T-helper 1 cell treated with Interleukin-12 subunit alpha and Interleukin-12 subunit beta and Interleukin-4 antibody, amounts not matched to agents 30 ng/mL and 1 ng/mL, for 36 hours (primary cell): ENCODE measurements at regions not wholly inside any gene's neighbourhood (a gene's known extent, or its start where the extent isn't known, plus 50 kb on each side); places are given as distances from the start of the nearest gene placed in this dataset.

Experiments
- intact Hi-C: fragments of 100-400 bp; cut with micrococcal nuclease; formaldehyde crosslinking; loops from one replicate; pipeline ENCODE4 v1.15.1; 2024

DNA sequence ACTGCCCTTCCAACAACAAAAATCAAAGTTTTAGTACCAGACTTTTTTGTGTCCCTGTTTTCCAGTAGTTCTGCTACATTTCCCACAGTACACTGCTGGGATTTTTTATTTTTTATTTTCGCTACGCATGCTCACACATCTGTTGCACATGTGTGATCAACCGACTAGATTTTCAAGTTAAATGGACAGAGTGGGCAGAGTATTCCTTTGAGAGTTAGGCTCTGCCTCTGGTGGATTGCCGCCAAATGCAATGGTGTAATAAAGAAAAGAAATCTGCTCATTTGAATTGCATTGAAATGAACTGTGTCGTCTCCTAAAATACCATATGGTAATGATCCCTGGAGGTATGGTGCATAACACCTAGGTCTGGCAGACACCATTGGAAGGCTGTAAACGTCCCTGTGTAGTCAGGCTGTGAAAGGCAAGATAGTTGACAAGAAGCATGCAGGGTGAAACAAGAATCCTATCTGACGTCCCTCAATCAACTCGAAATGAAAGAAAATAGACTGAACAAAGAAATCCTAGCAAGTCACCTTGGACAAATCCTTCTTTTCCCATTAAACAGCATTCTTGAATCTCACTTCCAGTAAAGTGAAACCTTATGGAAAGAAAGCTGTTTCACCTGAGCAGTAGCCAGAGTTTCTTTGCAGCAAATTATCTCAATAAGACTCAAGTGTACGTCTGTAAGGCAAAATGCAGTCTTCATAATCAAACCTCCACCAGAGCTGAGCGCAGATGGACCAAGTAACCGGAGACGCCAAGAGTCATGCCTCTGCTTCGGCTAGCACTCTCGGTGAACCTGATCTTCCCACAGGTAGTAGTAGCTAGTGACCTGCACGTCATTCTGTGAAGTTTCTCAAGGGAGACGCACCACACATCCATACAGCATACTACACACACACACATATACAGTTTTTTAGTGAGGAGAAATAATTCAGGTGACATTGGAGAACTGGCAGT is 357.3 kb downstream of the CRPPA start:
- intact Hi-C loops, result no loop called here

DNA sequence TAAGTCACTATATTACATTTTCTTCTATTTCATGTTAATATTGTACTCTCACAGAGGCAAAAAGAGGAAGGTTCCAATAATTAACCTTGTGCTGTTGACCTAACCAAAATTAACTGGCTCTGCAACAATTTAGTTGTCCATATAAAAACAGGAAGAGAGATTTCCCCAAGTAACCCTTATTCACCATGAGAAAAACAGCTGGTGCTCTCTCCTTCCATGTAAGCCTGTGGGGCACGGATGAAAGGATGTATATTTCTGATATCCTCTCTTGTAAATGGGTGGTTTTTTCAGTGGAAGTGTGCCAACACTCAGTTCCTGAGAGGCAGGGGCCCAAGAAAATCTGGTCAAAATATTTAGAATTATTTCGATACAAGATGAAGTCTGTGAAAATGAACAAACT is 358.1 kb downstream of the CRPPA start:
- intact Hi-C loops, result no loop called here

DNA sequence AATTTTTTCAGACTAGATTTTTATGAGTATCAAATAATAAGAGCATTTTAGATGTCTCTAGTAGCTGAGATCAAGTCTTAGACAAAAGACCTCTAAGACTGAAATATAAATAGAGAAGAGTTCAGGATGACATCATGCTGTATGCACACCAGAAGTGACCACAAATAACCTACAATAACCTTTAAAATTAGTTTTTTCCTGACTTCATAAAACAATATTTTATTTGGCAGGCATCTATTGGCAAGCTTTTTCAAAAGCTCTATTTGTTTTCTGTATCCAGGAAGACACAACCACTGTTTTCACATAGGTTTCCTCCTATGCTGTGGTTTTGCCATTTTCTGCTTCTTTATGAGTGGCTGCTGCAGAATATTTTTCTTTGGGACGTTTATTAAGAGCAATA is 359.1 kb downstream of the CRPPA start:
- intact Hi-C loops, result no loop called here

DNA sequence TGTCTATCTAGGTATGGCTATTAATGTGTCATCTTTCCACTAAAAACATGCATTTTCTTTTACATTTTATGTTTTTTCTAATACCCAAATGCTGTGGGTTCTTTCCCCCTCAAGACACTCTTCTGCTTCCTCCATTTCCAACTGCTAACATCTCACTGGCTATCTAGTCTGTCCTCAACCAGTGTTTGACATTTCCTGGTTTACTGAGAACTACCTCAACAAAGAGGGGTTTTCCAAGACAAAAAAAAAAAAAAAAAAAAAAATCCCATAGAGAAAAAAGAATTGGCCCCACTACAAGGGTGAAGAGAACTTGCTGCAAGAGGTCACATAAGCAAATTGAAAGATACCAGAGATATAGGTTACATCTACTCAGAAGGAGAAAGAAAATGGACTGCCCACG is 359.7 kb downstream of the CRPPA start:
- intact Hi-C loops, result no loop called here

DNA sequence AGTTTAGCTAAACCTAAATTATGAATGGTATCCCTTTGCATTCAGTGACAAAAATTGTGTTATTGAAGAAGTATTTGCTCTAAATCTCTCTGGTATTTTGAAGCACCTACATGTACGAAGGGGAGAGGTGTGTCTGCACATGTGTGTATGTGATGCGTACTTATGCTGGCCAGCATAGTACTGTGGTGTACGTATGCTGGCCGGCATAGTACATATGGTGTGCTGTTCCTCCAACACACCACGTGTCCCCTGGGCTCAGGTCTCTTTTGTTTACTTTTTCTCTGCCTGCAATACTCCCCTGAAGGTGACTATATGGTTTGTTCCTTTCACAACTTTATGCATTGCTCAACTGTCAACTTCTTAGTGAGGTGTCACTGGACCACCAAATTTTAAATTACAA is 360.3 kb downstream of the CRPPA start:
- intact Hi-C loops, result no loop called here

DNA sequence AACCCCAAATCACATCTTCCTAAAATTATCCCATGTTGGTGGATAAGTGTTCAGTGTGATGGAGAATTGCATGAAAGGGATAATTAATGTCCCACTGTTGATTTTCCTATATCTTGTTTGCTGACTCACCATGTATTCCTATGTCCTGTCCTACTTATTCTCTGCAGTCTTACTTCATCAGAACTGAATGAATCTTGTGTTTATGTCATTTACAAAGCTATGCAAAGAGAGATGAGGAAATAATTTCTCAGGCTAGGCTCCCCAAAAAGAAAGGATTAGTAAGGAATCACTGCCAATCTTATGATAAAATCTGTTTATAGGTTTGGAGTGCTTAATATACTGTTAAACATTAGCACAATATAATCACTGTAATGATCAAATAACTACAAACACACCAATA is 360.8 kb downstream of the CRPPA start:
- intact Hi-C loops, result no loop called here

DNA sequence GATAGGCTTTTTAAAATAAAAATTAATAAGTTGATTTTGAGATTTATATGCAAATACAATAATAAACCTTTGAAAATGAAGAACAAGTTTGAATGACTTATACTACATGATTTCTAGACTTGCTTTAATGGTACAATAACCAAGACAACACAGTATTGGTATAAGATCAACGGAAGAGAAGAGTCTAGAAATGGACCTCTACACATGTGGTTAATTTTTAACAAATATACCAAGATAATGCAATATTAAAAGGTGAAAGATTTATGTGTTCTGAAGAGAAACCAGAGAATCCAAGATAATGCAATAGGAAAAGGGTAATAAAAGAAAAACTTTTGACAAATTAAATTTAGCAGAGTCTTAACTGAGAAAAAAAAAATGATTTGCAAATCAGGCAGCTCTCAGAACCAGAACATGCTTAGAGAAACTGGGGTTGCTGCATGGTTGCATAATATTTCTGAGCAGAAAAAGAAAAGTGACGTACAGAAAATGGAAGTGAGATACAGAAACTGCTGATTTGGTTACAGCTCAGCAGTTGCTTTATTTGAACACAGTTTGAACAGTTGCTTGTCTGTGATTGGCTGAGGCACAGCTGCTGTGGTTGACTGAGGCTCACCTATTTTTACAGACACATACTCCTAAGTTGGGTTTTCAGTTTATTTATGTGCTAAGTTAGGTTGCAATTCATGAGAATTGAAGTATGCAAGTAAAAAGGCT is 365.9 kb downstream of the CRPPA start:
- intact Hi-C loops, result no loop called here

DNA sequence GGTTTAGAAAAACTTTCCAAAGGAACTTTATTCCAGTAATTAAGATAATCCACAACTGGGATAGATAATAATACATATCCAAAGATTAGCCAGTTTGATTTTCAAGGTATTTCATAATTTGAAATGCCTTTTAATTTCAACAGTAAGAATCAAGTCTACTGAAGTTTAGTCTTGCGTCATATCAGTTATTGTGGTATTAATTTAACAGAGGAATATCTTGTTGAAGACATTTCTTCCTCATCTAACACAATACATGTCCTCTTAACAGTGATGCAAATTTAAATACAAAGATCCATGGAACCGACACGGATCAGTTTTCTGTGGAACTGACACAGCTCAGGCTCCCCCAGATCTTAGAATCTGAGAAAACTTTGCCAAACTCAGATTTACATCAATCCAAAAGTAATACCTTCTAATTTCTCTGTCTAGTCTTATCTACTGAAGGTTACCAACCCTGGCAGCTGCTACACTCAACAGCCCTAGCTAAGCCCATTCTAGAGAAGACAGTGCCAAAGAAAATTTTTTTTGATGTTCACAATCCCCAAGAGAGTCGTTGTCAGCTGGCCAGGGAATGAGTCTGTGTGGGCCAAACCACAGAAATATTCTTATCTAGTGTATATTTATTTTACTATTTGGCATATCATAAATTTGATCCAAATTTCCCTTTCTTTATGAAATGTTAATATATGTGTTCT is 365.2 kb upstream of the MEOX2 start:
- intact Hi-C loops, result no loop called here

DNA sequence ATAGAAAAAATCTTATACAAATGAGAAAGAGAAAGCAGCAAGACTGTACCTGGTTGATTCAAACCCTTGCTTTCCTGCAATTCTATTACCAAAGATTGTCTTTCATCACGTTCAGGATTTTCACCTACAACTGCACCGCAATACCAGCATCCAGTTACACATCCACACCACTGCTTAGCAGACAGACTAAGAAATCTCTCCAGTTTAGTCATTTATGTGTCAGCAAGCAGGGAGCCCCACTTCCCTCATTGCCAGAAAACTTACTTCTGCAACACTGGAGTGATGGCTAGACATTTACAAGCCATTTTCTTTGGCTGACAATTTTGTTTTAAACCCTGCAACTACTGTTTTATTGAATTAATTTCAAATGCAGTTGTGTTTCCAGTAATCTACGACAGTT is 359.6 kb upstream of the MEOX2 start:
- intact Hi-C loops, result no loop called here

DNA sequence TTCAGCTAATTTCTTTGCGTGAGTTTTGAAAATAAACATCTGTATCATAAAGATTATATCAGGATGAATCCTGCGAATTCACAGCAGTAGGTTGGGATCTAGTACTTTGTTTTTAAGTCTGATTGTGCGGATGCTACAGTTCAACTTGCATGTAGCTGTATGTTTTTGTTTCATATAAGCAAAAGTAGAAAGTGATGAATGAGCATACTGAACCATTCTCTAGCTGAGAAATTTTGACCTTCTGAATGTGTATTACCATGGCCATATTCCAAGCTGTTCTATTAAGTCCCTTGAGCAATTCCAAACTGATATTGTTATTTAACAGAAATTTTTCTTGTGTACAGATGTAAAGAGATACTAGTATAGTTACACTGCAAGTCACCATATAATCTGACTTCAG is 358.8 kb upstream of the MEOX2 start:
- intact Hi-C loops, result no loop called here

DNA sequence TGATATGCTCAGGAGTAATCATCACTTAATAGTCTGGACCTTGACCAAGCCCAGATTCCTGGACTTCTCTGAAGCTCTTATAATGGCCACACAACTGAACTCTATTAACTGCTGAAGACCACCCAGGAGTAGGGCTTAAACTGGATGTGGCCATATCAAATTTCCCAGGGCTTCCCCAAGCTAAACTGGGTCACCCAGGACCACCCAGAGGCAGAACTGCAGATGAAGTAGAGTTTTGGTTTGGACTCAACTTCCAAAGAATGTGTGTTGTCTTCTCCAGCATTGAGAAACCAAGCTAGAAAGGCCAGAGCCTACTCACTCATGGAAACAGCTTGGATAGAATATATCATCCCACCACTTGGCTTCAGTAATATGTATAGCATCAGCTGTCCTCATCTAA is 358.2 kb upstream of the MEOX2 start:
- intact Hi-C loops, result no loop called here

DNA sequence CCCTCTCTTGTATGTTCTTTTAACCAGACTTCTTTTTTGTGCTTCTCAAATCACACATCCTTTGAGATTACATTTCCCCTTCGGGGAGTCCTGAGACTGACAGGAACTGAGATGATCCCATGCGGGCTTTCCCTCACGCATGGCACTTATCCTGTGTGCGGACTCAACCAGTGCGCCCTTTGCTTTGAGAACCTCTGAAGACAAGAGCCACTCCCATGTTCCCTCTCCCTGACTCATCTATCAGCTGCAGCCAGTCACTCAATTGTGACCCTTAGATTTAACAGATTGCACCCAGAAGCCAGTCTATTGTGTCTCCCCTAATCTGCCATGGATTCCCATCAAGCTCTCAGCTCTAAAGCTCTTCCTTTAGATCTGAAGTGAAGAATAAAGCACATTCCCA is 353.9 kb upstream of the MEOX2 start:
- intact Hi-C loops, result no loop called here

DNA sequence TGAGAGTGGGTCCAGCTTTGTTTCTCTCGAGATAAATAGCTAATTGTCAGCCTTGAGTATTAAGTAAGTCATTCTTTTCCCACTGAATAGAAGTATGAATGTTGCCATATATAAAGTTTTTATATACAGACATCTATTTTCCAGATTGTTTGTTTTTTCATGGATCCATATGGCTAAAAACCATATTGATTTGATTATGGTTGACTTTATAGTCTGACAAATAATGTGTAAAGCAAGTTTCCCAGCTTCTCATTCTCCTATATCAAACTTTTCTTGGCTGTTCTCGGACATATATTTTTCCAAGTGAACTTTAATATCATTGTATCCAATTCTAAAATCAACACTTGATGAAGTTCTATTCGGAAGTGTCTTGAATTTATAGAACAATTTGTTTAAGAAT is 352.4 kb upstream of the MEOX2 start:
- intact Hi-C loops, result no loop called here

DNA sequence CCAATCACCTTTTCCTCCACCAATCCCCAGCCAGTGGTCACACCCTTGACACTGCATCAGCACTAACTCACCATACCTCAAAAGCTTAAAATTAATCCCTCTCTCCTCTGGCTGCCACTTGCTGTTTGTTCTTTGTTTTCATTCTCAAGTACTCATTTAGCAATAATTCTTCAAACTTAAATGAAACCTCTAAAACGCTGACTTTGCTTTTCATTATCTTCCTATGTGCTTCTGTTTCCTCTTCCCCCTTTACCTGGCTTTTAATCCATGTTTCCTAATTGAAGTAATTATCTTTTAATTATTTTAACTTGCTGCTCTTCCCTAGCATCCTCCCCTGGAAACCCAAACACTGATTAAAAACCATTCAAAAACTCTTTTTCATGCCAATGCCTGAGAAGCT is 348.9 kb upstream of the MEOX2 start:
- intact Hi-C loops, result no loop called here

DNA sequence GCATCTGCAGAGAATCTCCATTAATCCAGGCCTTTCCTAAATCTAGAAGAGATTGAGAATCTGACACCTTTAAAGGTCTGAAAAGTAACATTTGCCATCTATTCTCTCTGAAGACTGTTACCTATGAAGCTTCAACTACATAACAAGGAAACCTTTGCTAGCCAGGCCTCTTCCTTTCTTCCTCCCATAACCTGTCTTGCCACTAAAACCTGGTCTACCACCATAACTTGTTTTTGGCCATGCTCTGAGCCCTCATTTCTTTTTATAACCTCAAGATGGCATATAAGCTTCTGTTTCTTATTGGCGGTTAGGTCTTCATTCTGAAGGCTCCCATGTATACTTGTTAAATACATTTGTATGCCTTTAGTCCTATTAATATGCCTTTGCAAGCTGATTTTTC is 348.4 kb upstream of the MEOX2 start:
- intact Hi-C loops, result no loop called here

DNA sequence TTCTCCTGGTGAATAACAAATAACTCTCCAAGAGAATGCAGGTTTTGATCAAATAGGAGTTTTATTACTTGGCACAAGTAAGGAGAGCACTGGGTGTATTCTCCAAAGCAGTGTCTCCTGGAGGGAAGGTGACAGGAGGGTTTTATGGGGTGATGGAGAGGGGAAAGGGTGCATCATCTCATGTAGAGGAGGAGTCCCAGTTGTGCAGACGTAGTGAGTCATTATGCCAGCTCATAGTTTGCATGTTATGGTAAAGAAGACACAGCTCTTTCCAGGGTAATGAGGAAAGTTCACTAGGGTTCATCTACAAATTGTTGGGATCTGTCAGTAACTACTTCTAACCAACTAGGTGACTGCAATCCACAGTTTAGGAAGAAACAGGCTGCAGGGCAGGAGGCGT is 347.9 kb upstream of the MEOX2 start:
- intact Hi-C loops, result no loop called here

DNA sequence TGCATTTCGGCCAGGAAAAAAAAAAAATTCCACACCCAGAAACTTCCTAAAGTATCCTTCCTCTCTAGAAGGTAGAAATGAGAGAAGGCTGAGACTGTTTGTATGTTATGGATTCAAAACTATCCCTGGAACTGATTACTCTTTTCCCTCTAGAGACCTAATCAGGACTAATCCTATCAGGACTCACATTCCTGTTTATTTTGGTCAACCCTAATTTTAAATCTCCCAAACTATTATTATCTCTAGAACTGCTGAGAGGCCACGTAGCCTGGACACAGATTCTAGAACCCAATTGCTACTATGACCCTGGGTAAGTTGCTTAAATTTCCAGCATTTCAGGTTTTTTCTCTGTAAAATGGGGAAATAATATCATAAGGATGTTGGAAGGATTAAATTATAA is 346.8 kb upstream of the MEOX2 start:
- intact Hi-C loops, result no loop called here

DNA sequence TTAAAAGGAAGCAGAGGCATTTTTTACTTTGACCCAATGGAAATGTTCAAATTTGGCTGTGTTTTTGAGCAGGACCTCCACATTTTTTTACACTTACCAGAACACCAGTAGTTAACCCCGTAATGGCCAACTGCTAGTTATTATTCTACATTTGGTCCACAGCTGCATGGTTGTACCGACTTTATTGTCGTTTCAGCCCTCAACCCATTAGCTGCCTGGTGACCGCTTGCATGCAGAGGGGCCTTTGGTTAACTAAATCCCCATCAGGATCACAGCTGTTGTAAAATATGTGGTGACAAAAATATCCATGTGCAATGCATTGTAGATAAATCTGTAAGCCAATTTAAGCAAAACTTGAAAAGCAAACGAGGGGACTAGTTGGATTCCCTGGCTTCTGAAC is 342.2 kb upstream of the MEOX2 start:
- intact Hi-C loops, result no loop called here

DNA sequence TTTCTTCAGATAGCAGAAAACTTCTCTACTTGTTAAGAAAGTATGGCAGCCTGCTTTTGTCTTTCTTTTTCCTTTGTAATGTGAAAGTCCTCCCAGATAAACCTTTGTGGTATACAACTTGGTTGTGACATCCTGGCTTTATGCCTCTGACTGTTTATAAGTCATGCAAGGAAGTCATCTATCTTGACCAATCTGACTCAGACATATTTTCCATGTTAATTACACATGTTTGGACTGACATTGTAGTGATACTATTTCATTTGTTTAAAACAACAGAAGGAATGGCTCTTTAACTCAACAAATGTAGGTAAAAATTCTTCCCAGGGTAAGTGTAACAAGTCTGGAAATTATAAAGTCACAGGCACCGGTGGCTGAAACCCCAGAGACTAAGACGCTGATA is 341.6 kb upstream of the MEOX2 start:
- intact Hi-C loops, result no loop called here

DNA sequence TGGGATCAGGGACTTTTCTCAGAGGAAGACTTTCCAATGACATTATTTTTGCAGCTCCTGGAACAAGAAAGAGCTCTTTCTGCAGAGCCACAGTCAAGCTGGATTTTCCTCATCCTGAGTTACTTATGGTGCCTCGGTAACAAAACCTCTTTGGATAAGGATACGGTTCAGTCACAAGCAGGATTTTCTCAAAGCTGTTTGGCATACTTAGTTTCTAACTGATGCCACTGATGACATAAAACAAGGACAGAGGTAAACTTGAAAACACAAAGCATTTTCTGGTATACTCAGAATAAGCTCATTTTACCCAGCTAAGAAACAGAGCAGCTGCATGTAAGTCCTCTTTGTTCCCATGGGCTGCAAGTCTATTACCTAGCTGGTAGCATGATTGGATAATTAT is 340.9 kb upstream of the MEOX2 start:
- intact Hi-C loops, result no loop called here

DNA sequence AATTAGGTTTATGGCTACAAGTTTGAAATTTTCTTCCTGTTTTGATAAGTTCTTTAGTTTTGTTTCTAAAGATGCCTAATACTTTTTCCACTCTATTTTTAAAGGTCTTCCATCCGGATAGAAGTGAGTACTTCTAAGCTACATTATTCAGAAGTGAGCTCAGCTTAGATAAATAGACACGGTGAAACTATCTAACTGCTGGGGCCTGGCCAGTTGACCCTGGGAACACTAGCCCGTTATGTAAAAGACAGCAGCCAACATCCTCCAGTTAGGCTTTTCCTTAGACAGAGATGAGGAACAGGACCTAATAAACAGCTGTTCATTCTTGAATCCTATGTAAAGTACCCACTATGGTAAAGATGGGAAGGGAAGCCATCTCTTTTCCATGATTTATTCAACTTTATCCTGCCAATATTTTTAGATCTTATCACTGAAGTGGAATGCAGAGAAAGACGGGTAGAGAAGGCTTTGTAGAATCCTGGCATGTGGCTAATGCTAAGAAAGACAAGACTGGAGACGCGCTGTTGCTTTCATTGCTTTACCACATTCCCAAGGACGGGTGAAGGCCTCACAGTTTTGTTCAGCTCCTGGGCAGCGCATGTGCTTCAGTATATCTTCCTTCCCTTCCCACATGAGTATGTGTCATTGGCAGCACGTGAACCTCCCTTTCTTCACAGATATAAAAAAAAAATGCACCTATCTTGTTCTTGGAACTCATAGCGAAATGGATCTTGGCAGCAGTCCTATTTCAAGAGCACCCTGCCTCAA is 340.0 kb upstream of the MEOX2 start:
- intact Hi-C loops, result no loop called here

DNA sequence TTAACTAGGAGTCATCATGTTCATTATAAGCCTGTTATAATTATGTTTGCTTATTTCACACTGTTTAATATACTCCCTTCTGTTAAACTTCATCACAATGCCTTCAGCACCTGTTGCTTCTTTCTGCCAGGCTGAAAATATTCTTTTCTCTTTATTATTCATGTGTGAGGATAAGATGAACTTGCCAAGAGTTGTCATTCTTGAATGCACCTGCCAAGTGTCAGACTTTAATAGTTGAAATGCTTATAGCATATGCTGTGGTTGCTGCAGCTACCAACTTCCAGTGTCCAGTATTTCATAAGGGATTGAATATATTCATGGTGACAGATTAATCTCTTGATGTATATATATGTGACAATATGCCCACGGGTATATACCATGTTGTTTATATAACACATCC is 339.2 kb upstream of the MEOX2 start:
- intact Hi-C loops, result no loop called here
